Embryonic facial prominence (tissue), 1 donor: ENCODE measurements at regions not wholly inside any gene's neighbourhood (a gene's known extent, or its start where the extent isn't known, plus 50 kb on each side); places are given as distances from the start of the nearest gene placed in this dataset.

Experiments
- DNase-seq: peaks from one replicate; pipeline ENCODE4 v3.0.0-alpha.2; 2016; ENCODE audit errors: extremely low spot score

DNA sequence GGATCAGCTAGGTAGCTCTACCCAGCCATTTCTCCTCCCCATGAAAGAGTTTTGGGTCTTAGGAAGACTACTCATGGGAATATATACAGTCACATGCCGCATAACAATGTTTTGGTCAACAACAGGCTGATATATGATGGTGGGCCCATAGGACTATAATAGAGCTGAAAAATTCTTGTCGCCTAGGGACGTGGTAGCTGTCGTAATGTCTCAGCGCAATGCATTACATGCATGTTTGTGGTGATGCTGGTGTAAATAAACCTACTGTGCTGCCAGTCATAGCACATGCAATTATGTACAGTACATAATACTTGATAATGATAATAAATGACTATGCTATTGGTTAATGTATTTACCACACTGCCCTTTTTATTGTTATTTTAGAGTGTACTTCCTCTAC is 78.2 kb upstream of the DLX6 start:
- no peak for DNase-seq

DNA sequence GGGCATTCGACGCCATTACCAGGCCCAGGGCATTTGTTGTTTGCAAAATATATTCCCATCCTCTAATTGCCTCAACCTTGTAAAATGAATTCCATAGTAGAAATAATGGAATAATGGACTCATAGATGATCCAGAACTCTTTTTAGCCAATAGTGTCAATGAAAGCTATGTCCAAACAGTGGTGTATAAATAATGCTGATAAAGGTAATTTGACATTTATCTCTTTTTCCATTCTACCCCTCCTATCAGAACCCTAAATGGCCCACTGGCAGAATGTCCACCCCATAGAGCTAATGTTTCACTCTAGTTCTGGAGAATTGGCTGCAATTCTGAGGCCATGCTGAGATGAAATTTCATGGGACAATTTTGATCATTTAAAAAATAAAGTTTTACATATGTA is 76.4 kb upstream of the DLX6 start:
- no peak for DNase-seq

DNA sequence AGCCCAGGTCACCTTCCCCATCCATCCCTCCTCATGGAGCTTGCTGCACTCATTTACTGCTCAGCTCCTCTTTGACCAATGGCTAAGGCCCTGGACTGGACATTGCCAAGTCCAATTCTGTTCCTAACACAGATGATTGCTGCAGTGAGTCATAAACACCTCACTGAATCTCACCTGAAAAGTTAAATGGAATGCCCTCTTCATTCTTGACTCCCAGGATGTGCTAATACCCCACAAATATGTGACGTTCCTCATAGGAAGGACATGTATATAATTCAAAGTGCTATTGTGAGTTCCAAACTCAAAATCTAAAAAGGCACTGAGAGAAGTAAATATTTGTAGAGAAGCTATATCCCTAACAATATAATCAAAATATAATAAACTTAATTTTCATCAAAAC is 73.5 kb upstream of the DLX6 start:
- DNase-seq: no peak

DNA sequence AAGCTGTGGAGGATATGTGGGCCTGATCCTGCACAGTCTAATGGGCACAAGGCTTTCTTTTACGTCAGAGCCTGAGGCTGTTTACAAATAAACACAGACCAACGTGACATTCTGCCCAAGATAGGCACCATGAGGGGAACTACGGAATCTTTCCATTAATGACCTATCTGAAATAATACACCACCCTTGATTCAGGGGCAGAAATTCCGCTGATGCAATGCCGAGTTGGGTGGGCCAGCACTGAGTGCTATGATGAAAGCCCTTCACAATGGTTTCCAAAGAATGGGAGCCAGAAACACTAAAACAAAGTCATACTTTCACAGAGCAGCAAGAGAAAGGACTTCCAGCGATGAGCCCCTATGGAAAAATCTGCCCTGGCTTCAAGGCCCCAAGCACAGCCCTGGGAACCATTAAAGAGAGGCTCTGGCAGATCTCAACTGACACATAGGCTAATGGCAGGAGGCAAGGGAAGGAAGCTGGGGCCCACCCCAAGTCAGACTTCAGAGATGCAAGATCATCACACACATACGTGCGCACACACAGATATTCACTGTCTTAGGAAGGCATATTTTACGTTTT is 72.2 kb upstream of the DLX6 start:
- no peak for DNase-seq

DNA sequence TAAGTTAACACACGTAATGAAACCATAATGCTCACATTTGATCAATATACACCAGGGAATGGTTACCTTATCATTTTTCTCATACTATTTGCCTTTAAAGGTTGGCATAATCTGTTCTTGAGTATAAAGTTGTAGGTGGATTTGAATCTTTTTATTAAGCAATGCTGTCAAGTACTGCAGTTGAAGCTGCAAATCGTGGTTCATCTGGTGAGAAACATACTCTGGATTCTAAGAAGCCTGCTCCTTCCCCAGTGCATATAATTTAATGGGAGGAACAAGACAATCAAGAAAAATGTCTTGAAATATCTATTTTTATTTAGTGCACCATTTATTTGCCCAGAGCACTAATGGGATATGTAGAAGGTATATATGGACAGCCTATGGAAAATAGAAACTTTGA is 68.7 kb upstream of the DLX6 start:
- no peak for DNase-seq

DNA sequence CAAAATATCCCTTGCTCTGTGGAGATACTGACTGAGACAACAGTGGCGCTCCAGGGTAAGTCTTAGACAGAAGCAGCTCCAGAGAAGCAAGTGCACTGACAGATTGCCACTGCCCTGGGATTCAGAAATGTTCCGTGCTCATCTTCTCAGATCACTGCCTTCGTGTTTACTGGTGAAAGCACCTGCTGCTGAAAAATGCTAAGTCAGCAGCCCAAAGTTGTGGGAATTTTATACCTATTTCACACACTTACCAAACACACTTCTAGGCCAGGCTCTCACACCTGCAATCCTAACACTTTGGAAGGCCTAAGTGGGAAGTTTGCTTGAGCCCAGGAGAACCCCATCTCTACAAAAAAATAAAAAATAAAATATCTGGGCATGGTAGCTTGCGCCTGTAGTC is 63.2 kb upstream of the DLX6 start:
- no peak for DNase-seq

DNA sequence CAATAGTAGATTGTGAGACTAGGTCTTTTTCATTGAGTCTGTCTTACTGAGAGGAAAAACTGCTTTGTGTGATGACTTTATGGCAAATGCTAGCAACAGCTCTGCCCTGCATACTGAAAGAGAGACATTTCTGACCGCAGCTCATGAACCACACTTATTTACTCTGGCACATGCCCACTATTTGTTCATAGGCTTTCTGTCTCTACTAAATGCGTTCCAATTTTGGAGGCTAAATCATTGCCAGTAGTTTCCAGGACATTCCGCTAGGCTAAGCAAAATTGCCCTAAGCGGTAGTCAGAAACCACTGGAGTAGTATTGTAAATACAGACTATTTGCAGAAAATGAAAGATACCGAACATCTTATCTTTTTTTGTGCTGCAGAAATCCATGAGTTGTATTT is 55.6 kb upstream of the DLX6 start:
- DNase-seq: peak; percentile 66

DNA sequence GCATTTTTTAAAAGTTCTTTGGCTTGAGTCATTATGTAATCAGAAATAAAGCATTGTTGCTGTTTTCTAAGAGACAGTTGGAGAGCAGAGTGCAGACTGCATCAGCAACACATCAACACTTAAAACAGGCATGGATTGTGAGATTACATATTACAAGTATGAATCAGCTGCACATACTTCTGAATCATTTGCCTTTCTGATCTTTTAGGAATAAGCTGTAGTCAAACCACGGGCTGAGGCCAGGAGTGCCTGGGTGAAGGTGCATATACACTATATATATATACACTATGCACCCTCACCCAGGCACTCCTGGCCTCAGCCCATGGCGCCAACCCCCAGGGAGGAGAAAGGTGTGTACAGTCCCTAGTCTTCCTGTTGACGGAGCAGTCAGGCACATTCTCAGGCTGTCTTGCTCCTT is 52.4 kb upstream of the DLX6 start:
- no peak for DNase-seq

DNA sequence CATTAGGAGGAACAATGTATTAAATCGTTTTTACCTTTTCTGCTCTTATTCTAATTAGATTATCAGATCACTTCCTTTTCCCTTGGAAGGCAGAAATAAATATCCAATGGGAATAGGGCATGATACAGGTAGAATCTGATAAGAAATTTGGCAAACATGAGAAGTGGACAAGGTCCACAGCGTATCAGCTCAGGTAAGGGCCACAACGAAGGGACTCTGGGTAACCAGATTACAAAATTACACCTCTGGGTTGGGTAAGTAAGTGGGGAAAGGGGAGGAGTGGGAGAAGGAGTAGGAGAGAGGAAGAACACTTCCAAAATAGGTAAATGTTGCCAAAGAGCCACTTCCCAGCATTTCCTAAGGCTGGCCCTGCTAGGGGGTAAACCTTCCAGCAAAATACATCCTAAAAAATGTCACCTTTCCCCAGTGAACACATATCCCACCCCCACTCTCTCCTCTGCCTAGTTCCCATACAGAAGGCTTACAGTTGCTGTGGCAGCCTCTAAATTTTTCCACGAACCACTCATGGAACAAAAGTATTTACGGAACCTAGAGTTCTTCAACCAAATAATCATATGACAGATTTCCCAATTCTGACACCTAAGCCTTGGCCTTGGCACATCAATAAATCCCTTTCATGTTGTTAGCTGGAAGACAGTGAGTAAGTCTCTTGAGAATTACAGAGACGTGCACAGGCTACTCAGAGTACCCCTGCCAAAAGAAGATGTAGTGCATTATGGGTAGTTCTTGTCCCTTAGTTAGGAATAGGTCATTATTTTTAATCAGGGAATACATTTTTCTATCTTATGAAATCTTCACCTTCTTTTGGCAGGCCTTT is 51.5 kb upstream of the DLX6 start:
- no peak for DNase-seq
